Endodermal cell (in vitro differentiated cells): ENCODE measurements at regions not wholly inside any gene's neighbourhood (a gene's known extent, or its start where the extent isn't known, plus 50 kb on each side); places are given as distances from the start of the nearest gene placed in this dataset.

Source experiments
- DNase-seq: peaks from one replicate; pipeline ENCODE4 v3.0.0-alpha.2; 2017
- H3K27ac ChIP-seq: 2 replicates; pipeline ENCODE4 v1.5.1; 2013; ENCODE audit warnings: mild to moderate bottlenecking, low read depth, low read length, moderate library complexity
- H3K27me3 ChIP-seq: 2 replicates; pipeline ENCODE4 v1.6.1; 2013; ENCODE audit warnings: mild to moderate bottlenecking, low read length, moderate library complexity; ENCODE audit not compliant: insufficient read depth, control insufficient read depth, poor library complexity, severe bottlenecking
- H3K36me3 ChIP-seq: 2 replicates; pipeline ENCODE4 v1.7.0; 2013; ENCODE audit warnings: mild to moderate bottlenecking, low read length, moderate library complexity; ENCODE audit not compliant: control insufficient read depth, insufficient read depth
- H3K4me1 ChIP-seq: one replicate; pipeline ENCODE4 v1.7.0; 2013; ENCODE audit warnings: low read length; ENCODE audit not compliant: control insufficient read depth, insufficient read depth
- H3K4me3 ChIP-seq: 2 replicates; pipeline ENCODE4 v1.5.1; 2013; ENCODE audit warnings: mild to moderate bottlenecking, low read length, moderate library complexity
- H3K9ac ChIP-seq: 2 replicates; pipeline ENCODE4 v1.6.1; 2013; ENCODE audit warnings: mild to moderate bottlenecking, low read length, moderate library complexity; ENCODE audit not compliant: poor library complexity, severe bottlenecking; ENCODE audit errors: extremely low read depth
- H3K9me3 ChIP-seq: 2 replicates; pipeline ENCODE4 v1.6.1; 2013; ENCODE audit warnings: mild to moderate bottlenecking, low read length, moderate library complexity; ENCODE audit not compliant: control insufficient read depth
- H3K27ac Mint-ChIP-seq: 2 replicates; pipeline ENCODE4 v1.8.0; 2020; ENCODE audit warnings: mixed read lengths
- H3K27me3 Mint-ChIP-seq: 2 replicates; pipeline ENCODE4 v1.8.0; 2021; ENCODE audit warnings: mild to moderate bottlenecking, mixed read lengths; ENCODE audit not compliant: insufficient read depth
- H3K36me3 Mint-ChIP-seq: 2 replicates; pipeline ENCODE4 v1.8.0; 2020; ENCODE audit warnings: low read depth, mixed read lengths
- H3K4me1 Mint-ChIP-seq: 2 replicates; pipeline ENCODE4 v1.8.0; 2020; ENCODE audit warnings: mixed read lengths
- H3K4me3 Mint-ChIP-seq: 2 replicates; pipeline ENCODE4 v1.8.0; 2020; ENCODE audit warnings: mild to moderate bottlenecking, moderate library complexity, mixed read lengths
- H3K9me3 Mint-ChIP-seq: 2 replicates; pipeline ENCODE4 v1.8.0; 2020; ENCODE audit warnings: mild to moderate bottlenecking, mixed read lengths
- CTCF ChIP-seq: fragments of 200-600 bp; sonication (generic); conservative IDR thresholded peaks from 2 replicates; pipeline ENCODE4 v1.5.0; 2021; ENCODE audit warnings: antibody characterized with exemption, mild to moderate bottlenecking
- WGBS, 2 experiments: methylation state at CpG; one replicate each; pipeline versions ENCODE4 v1.1.5 to v1.1.7; 2013; ENCODE audit warnings: missing lambda C conversion rate in 2 of 2, mixed read lengths in 1 of 2; ENCODE audit not compliant: insufficient coverage in 1 of 2, insufficient read length in 1 of 2; 5-methylcytosine and 5-hydroxymethylcytosine counted together

GRCh38 chr1:106498238-106498637 is 558.2 kb upstream of the PRMT6 start:
- Histone ChIP-seq H3K27ac (no peak overlapping the region), H3K9ac (no peak overlapping the region), H3K4me3 (no peak overlapping the region), H3K9me3 (no peaks in the 10 kb centered on the region), H3K4me1 (no peaks in the 10 kb centered on the region), H3K27me3 (no peaks in the 10 kb centered on the region), H3K36me3 (no peaks in the 10 kb centered on the region)
- Mint-ChIP-seq H3K4me1 (no peaks in the 10 kb centered on the region), H3K9me3 (no peaks in the 10 kb centered on the region), H3K4me3 (no peak overlapping the region), H3K36me3 (no peaks in the 10 kb centered on the region), H3K27me3 (no peaks in the 10 kb centered on the region), H3K27ac (no peak overlapping the region)
- 92% methylated on average over 1 of the region's 1 CpG; no CpG with 5 or more reads in 1 of the 2 experiments for WGBS, 2 experiments
- no peak for DNase-seq
- TF ChIP-seq CTCF: no peak

- 60 to 88% methylated on average over 1 of the region's 1 CpG for whole genome bisulfite sequencing, 2 experiments
- no peaks in the 10 kb centered on the region for H3K4me1 ChIP-seq
- Mint-ChIP-seq H3K4me1 (no peaks in the 10 kb centered on the region), H3K4me3 (no peak overlapping the region), H3K27me3 (no peaks in the 10 kb centered on the region), H3K27ac (no peak overlapping the region), H3K36me3 (no peaks in the 10 kb centered on the region), H3K9me3 (no peaks in the 10 kb centered on the region)
- no peak overlapping the region for H3K9ac ChIP-seq
- H3K4me3 ChIP-seq: no peak overlapping the region
- no peaks in the 10 kb centered on the region for H3K27me3 ChIP-seq
- no peak for TF ChIP-seq CTCF
- no peak for DNase-seq
- no peaks in the 10 kb centered on the region for H3K9me3 ChIP-seq
- no peak overlapping the region for H3K27ac ChIP-seq
- H3K36me3 ChIP-seq: no peaks in the 10 kb centered on the region
Measured at GRCh38 chr1:106502659-106503058, 553.8 kb upstream of the PRMT6 start.

DNA sequence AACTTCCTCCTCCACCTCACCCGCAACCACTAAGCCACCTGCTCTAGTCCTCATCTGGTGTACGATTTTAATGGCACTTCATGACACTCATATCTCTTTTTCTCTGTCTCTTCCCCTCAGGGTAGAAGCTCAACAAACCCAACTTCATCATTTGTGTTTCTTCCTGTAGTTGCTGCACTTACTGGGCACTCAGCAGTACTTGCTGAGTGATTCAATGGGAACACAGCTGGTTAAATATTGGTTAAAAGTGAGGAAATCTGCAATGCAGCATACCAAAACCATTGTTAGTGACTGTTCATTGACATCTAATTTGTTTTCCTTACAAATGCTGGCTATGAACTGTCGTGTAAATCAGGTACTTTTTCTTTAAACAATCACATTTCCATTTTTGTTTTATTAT is 541.1 kb upstream of the PRMT6 start:
- no peak for TF ChIP-seq CTCF
- H3K36me3 Mint-ChIP-seq: no peaks in the 10 kb centered on the region
- Histone ChIP-seq H3K9ac (no peak overlapping the region), H3K4me3 (no peak overlapping the region), H3K27ac (no peak overlapping the region), H3K27me3 (no peaks in the 10 kb centered on the region), H3K36me3 (no peaks in the 10 kb centered on the region), H3K9me3 (no peaks in the 10 kb centered on the region), H3K4me1 (no peaks in the 10 kb centered on the region)
- WGBS, 2 experiments: 83 to 98% methylated on average over 2 to 3 of the region's 3 CpGs
- H3K27ac Mint-ChIP-seq: no peak overlapping the region
- H3K9me3 Mint-ChIP-seq: peaks cover 2% of the 10 kb centered on the region
- no peak for DNase-seq
- no peaks in the 10 kb centered on the region for H3K4me1 Mint-ChIP-seq
- H3K4me3 Mint-ChIP-seq: no peak overlapping the region
- no peaks in the 10 kb centered on the region for H3K27me3 Mint-ChIP-seq
